ENCODE measurements at regions not wholly inside any gene's neighbourhood (a gene's known extent, or its start where the extent isn't known, plus 50 kb on each side); places are given as distances from the start of the nearest gene placed in this dataset.
"Not testable (repeated sequence)": the region's sequence is repeated elsewhere in the genome, so short reads cannot be mapped to it uniquely, and the experiment has no call there.

- no peak for DNase-seq (ENCODE audit: low read depth)
Measured at GRCh38 chr17:63078707-63079106, 112.7 kb downstream of the TANC2 start.

- DNase-seq (ENCODE audit: low read depth), result peak; percentile 53
Measured at GRCh38 chr17:63082273-63082861, 116.3 kb downstream of the TANC2 start.

GRCh38 chr17:63082952-63083351, 116.9 kb downstream of the TANC2 start:
- no peak for DNase-seq (ENCODE audit: low read depth)

GRCh38 chr17:63086483-63087185, 120.6 kb downstream of the TANC2 start:
- DNase-seq (ENCODE audit: low read depth), result no peak

- DNase-seq (ENCODE audit: low read depth), result not testable (repeated sequence)
Measured at GRCh38 chr17:63090358-63091114, 124.5 kb downstream of the TANC2 start.

- not testable (repeated sequence) for DNase-seq (ENCODE audit: low read depth)
Measured at GRCh38 chr17:63091909-63092308, 125.9 kb downstream of the TANC2 start.

- DNase-seq (ENCODE audit: low read depth), result no peak
Measured at GRCh38 chr17:63094631-63095030, 128.6 kb downstream of the TANC2 start.

- DNase-seq (ENCODE audit: low read depth), result no peak
Measured at GRCh38 chr17:63095459-63095858, 129.4 kb downstream of the TANC2 start.

GRCh38 chr17:63095879-63096278, 129.8 kb downstream of the TANC2 start:
- DNase-seq (ENCODE audit: low read depth), result no peak

GRCh38 chr17:63096426-63096825, 130.4 kb downstream of the TANC2 start:
- no peak for DNase-seq (ENCODE audit: low read depth)

GRCh38 chr17:63099425-63099824, 133.4 kb downstream of the TANC2 start:
- no peak for DNase-seq (ENCODE audit: low read depth)

- DNase-seq (ENCODE audit: low read depth), result no peak
Measured at GRCh38 chr17:63102034-63102433, 136.0 kb downstream of the TANC2 start.

GRCh38 chr17:63106050-63106449, 140.0 kb downstream of the TANC2 start:
- DNase-seq (ENCODE audit: low read depth), result no peak

- DNase-seq (ENCODE audit: low read depth), result no peak
Measured at GRCh38 chr17:63109661-63110060, 143.6 kb downstream of the TANC2 start.

GRCh38 chr17:63113167-63113566, 147.1 kb downstream of the TANC2 start:
- no peak for DNase-seq (ENCODE audit: low read depth)

- no peak for DNase-seq (ENCODE audit: low read depth)
Measured at GRCh38 chr17:63116228-63116627, 150.2 kb downstream of the TANC2 start.

GRCh38 chr17:63116967-63117830, 151.2 kb downstream of the TANC2 start:
- peak; percentile 38 for DNase-seq (ENCODE audit: low read depth)

GRCh38 chr17:63120406-63120805, 154.4 kb downstream of the TANC2 start:
- DNase-seq (ENCODE audit: low read depth), result peak; percentile 22

GRCh38 chr17:63124536-63124935, 158.5 kb downstream of the TANC2 start:
- DNase-seq (ENCODE audit: low read depth), result no peak

- no peak for DNase-seq (ENCODE audit: low read depth)
Measured at GRCh38 chr17:63124958-63125357, 158.9 kb downstream of the TANC2 start.

- DNase-seq (ENCODE audit: low read depth), result no peak
Measured at GRCh38 chr17:63125987-63126386, 160.0 kb downstream of the TANC2 start.

- DNase-seq (ENCODE audit: low read depth), result no peak
Measured at GRCh38 chr17:63126607-63127006, 160.6 kb downstream of the TANC2 start.

Measured in fibroblast of the conjunctiva (primary cell).